SK-N-SH (cell line): ENCODE measurements at regions not wholly inside any gene's neighbourhood (a gene's known extent, or its start where the extent isn't known, plus 50 kb on each side); places are given as distances from the start of the nearest gene placed in this dataset.

Source experiments
- CTCF ChIA-PET: fragments of 300-600, 350-600 bp; formaldehyde crosslinking; extraction: SDS; loops from one replicate; lab custom pipeline; 2021; lab: Yijun Ruan, JAX
- POLR2A ChIA-PET: fragments of 350-600 bp; sonication (Branson Sonifier 250); formaldehyde crosslinking; extraction: SDS; loops from one replicate; lab custom pipeline; 2020; ENCODE audit warnings: antibody characterized with exemption, inconsistent platforms; lab: Yijun Ruan, JAX
- DNase-seq: peaks from one replicate; pipeline ENCODE4 v3.0.0; 2012
- H2AFZ ChIP-seq: fragments of 200-600 bp; sonication (generic); 2 replicates; pipeline ENCODE4 v1.8.1; 2016; ENCODE audit warnings: antibody characterized with exemption, mild to moderate bottlenecking, low read depth
- H3F3A ChIP-seq: fragments of 200-600 bp; sonication (generic); replicated peaks from 2 replicates; pipeline ENCODE3; 2016; ENCODE audit warnings: antibody characterized with exemption, mild to moderate bottlenecking; ENCODE audit not compliant: insufficient read depth
- H3K27ac ChIP-seq, 2 experiments: fragments of 200-500 bp in 1 of 2; fragments of 200-600 bp in 1 of 2; sonication (Bioruptor generic) in 1 of 2; sonication (generic), shearing (Covaris generic) in 1 of 2; 2 replicates each; pipeline versions ENCODE4 v1.5.1 to v1.6.1; 2014 to 2016; ENCODE audit warnings: low read depth in 2 of 2, inconsistent platforms in 1 of 2, low read length in 1 of 2, mild to moderate bottlenecking in 1 of 2, mixed read lengths in 1 of 2
- H3K27me3 ChIP-seq: fragments of 200-600 bp; sonication (generic), shearing (Covaris generic); 2 replicates; pipeline ENCODE4 v1.6.1; 2016; ENCODE audit warnings: mixed run types; ENCODE audit not compliant: insufficient read depth
- H3K36me3 ChIP-seq, 2 experiments: fragments of 200-500 bp in 1 of 2; fragments of 200-600 bp in 1 of 2; sonication (Bioruptor generic) in 1 of 2; sonication (generic) in 1 of 2; replicated peaks in 1 of 2; 2 replicates each; pipeline versions ENCODE3 to v1.5.1; 2014 to 2016; ENCODE audit warnings: low read length in 1 of 2, mild to moderate bottlenecking in 1 of 2; ENCODE audit not compliant: insufficient read depth in 2 of 2, control insufficient read depth in 1 of 2
- H3K4me1 ChIP-seq, 2 experiments: fragments of 200-500 bp in 1 of 2; fragments of 200-600 bp in 1 of 2; sonication (Bioruptor generic) in 1 of 2; sonication (generic), shearing (Covaris generic) in 1 of 2; 2 replicates each; pipeline versions ENCODE4 v1.5.1 to v1.6.1; 2014 to 2016; ENCODE audit warnings: low read depth in 1 of 2, low read length in 1 of 2, mixed run types in 1 of 2; ENCODE audit not compliant: insufficient read depth in 2 of 2, control insufficient read depth in 1 of 2
- H3K4me2 ChIP-seq: fragments of 200-600 bp; sonication (generic), shearing (Covaris generic); 2 replicates; pipeline ENCODE4 v1.6.1; 2017; ENCODE audit warnings: mixed run types
- H3K4me3 ChIP-seq, 2 experiments: fragments of 200-500 bp in 1 of 2; fragments of 200-600 bp in 1 of 2; sonication (Bioruptor generic) in 1 of 2; sonication (generic), shearing (Covaris generic) in 1 of 2; 2 replicates each; pipeline versions ENCODE4 v1.5.1 to v1.8.1; 2014 to 2016; ENCODE audit warnings: low read depth in 2 of 2, inconsistent platforms in 1 of 2, low read length in 1 of 2, mild to moderate bottlenecking in 1 of 2, mixed read lengths in 1 of 2, moderate library complexity in 1 of 2
- H3K79me2 ChIP-seq: fragments of 200-600 bp; sonication (generic); 2 replicates; pipeline ENCODE4 v1.8.1; 2017; ENCODE audit warnings: mild to moderate bottlenecking; ENCODE audit not compliant: insufficient read depth
- H3K9ac ChIP-seq: fragments of 200-600 bp; sonication (generic); 2 replicates; pipeline ENCODE4 v1.6.1; 2017; ENCODE audit warnings: mixed run types
- H3K9me2 ChIP-seq: fragments of 200-600 bp; sonication (generic); 2 replicates; pipeline ENCODE4 v1.6.1; 2017; ENCODE audit warnings: mixed run types
- H3K9me3 ChIP-seq: fragments of 200-600 bp; sonication (generic); 2 replicates; pipeline ENCODE4 v1.6.1; 2017; ENCODE audit warnings: mixed run types, mild to moderate bottlenecking, moderate library complexity
- H4K20me1 ChIP-seq: fragments of 200-600 bp; sonication (generic); 2 replicates; pipeline ENCODE4 v1.6.1; 2017; ENCODE audit warnings: mild to moderate bottlenecking, mixed run types; ENCODE audit not compliant: insufficient read depth
- ELF1 ChIP-seq: IDR thresholded peaks from 2 replicates; pipeline ENCODE4 v1.4.0; 2012
- EZH2phosphoT487 ChIP-seq: fragments of 200-600 bp; sonication (generic); IDR thresholded peaks from 2 replicates; pipeline ENCODE4 v1.6.1; 2017; ENCODE audit warnings: low read depth, mixed run types, mild to moderate bottlenecking, antibody characterized with exemption, moderate library complexity, borderline replicate concordance
- FOSL2 ChIP-seq: IDR thresholded peaks from 2 replicates; pipeline ENCODE4 v1.4.0; 2012; ENCODE audit warnings: low read depth, mild to moderate bottlenecking, moderate library complexity, borderline replicate concordance
- FOXJ3 ChIP-seq: sonication (generic); formaldehyde crosslinking; IDR thresholded peaks from 2 replicates; pipeline ENCODE4 v1.5.1; 2020; ENCODE audit warnings: mild to moderate bottlenecking, missing genetic modification reagents
- GATA2 ChIP-seq: sonication (generic); formaldehyde crosslinking; IDR thresholded peaks from 2 replicates; pipeline ENCODE4 v1.5.0; 2020; ENCODE audit warnings: mild to moderate bottlenecking, missing genetic modification reagents
- JUND ChIP-seq: IDR thresholded peaks from 2 replicates; pipeline ENCODE4 v1.4.0; 2012
- MEF2A ChIP-seq: IDR thresholded peaks from 2 replicates; pipeline ENCODE4 v1.4.0; 2012; ENCODE audit warnings: low read depth, borderline replicate concordance
- NFIC ChIP-seq: IDR thresholded peaks from 2 replicates; pipeline ENCODE4 v1.4.0; 2012; ENCODE audit warnings: borderline replicate concordance
- NRF1 ChIP-seq: IDR thresholded peaks from 2 replicates; pipeline ENCODE4 v1.6.1; 2012; ENCODE audit warnings: low read depth, mild to moderate bottlenecking, low read length
- POLR2AphosphoS5 ChIP-seq: IDR thresholded peaks from 2 replicates; pipeline ENCODE4 v1.6.1; 2012; ENCODE audit warnings: low read depth, low read length
- RCOR1 ChIP-seq: fragments of 150-350 bp; IDR thresholded peaks from 2 replicates; pipeline ENCODE4 v1.6.1; 2017; ENCODE audit warnings: antibody characterized with exemption, low read length
- RFX5 ChIP-seq: IDR thresholded peaks from 2 replicates; pipeline ENCODE4 v1.6.1; 2012; ENCODE audit warnings: mild to moderate bottlenecking, improper control_type of control experiment, low read length
- RXRA ChIP-seq: IDR thresholded peaks from 2 replicates; pipeline ENCODE4 v1.4.0; 2012; ENCODE audit warnings: low read depth, mild to moderate bottlenecking, borderline replicate concordance
- SIN3A ChIP-seq: IDR thresholded peaks from 2 replicates; pipeline ENCODE4 v1.6.1; 2012; ENCODE audit warnings: low read depth, mild to moderate bottlenecking, low read length, moderate library complexity, borderline replicate concordance
- TAF1 ChIP-seq: IDR thresholded peaks from 2 replicates; pipeline ENCODE4 v1.6.1; 2012; ENCODE audit warnings: low read depth, mild to moderate bottlenecking, low read length, moderate library complexity, borderline replicate concordance
- TCF12 ChIP-seq: IDR thresholded peaks from 2 replicates; pipeline ENCODE4 v1.4.0; 2012
- TEAD4 ChIP-seq: IDR thresholded peaks from 2 replicates; pipeline ENCODE4 v1.4.0; 2012; ENCODE audit warnings: mild to moderate bottlenecking, borderline replicate concordance; ENCODE audit not compliant: insufficient read depth
- USF1 ChIP-seq: IDR thresholded peaks from 2 replicates; pipeline ENCODE4 v1.4.0; 2012; ENCODE audit warnings: low read depth, borderline replicate concordance
- ZBTB33 ChIP-seq: IDR thresholded peaks from 2 replicates; pipeline ENCODE4 v1.4.0; 2012; ENCODE audit warnings: low read depth, borderline replicate concordance
- WGBS: methylation state at CpG from one replicate; pipeline ENCODE4 v1.1.6; 2017; ENCODE audit warnings: low lambda C conversion rate; 5-methylcytosine and 5-hydroxymethylcytosine counted together
- TF ChIP-seq, protein P1 (sequence below): IDR thresholded peaks from 2 replicates; pipeline ENCODE4 v1.4.0; 2012; ENCODE audit warnings: low read depth
- TF ChIP-seq, protein P2 (sequence below): IDR thresholded peaks from 2 replicates; pipeline ENCODE4; 2012
- TF ChIP-seq, protein P3 (sequence below): fragments of 150-350 bp; IDR thresholded peaks from 2 replicates; pipeline ENCODE4 v1.6.1; 2016; ENCODE audit warnings: mild to moderate bottlenecking, low read depth, low read length

DNA sequence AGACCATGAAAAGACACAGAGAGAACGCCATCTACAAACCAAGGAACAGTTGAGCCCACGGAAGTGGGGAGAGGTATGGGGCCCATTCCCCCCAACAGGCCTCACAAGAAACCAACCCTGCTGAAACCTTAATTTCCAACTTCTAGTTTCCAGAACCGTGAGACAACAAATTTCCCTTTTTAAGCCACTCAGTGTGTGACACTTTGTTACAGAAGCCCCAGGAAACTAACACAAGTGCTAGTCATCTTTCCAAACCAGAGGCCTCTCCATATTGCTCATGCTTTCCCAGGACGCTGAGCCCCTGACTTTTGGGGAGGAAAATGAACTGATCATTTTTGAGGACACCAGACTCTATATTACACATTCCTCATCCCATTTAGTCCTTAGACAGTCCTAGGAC is 186.8 kb downstream of the NUFIP1 start (continued):
- no peak for TF ChIP-seq ZBTB33
- no peak for TF ChIP-seq ELF1
- TF ChIP-seq SIN3A: no peak
- TF ChIP-seq JUND: no peak
- no peak for TF ChIP-seq USF1

- Histone ChIP-seq H3F3A (no peaks in the 10 kb centered on the region), H3K9me3 (no peaks in the 10 kb centered on the region), H3K4me3 (no peak overlapping the region), H3K4me2 (peak overlapping the region; percentile 25; the same call in 1 of the 2 replicates), H2AFZ (no peak overlapping the region; the same call in 1 of the 2 replicates), H3K79me2 (no peaks in the 10 kb centered on the region), H4K20me1 (no peaks in the 10 kb centered on the region), H3K9ac (no peak overlapping the region), H3K4me1 (peaks cover 0 to 8% of the 10 kb centered on the region in 2 experiments; a peak in 1 of 4 replicates), H3K27me3 (no peaks in the 10 kb centered on the region), H3K36me3 (no peaks in the 10 kb centered on the region), H3K27ac (peak overlapping the region in 1 of 2 experiments; percentile 28; a peak in 1 of 4 replicates), H3K9me2 (no peaks in the 10 kb centered on the region)
- DNase-seq: no peak
- peak; percentile 84 for TF ChIP-seq TCF12
- TF ChIP-seq POLR2AphosphoS5: peak; percentile 36; the same call in 1 of the 2 replicates
- TF ChIP-seq EZH2phosphoT487: no peak
- TF ChIP-seq JUND: peak; percentile 62
- peak; percentile 88 for TF ChIP-seq NFIC
- no peak for TF ChIP-seq RXRA
- TF ChIP-seq, protein P1, sequence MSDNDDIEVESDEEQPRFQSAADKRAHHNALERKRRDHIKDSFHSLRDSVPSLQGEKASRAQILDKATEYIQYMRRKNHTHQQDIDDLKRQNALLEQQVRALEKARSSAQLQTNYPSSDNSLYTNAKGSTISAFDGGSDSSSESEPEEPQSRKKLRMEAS: peak; percentile 86
- TF ChIP-seq FOSL2: peak; percentile 80
- CTCF ChIA-PET: no interaction called here
- 86% methylated on average over 4 of the region's 4 CpGs for WGBS
- POLR2A ChIA-PET: no interaction called here
These were observed 187.3 kb downstream of the NUFIP1 start for GRCh38 chr13:44801990-44802389.

DNA sequence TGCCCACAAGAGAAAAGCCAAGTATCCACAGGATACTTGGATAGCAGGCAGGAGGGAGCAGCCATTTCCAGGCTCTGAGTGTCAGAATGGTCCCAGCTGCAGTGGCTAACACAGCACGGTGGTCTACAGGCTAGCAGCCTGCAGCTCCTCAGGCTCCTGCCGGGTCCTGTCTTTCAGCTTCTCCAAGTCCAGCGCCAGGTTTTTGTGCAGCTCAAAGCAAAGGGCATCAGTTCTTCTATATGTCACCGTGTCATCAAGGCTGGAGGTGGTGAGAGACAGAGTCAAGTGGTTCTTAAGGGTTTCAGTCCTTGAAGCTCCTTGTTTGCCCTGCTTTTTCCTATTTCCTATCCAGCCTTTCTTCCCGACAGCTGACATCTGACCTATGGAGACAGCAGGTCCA is 188.6 kb downstream of the NUFIP1 start:
- ChIA-PET CTCF (no interaction called here), POLR2A (no interaction called here)
- DNase-seq: no peak
- H3K9me2 ChIP-seq: no peaks in the 10 kb centered on the region
- no peak overlapping the region for H3K27ac ChIP-seq
- no peaks in the 10 kb centered on the region for H3K36me3 ChIP-seq
- no peak overlapping the region for H2AFZ ChIP-seq
- H3K79me2 ChIP-seq: no peaks in the 10 kb centered on the region
- no peaks in the 10 kb centered on the region for H3K27me3 ChIP-seq
- H3K4me1 ChIP-seq: peaks cover 0 to 8% of the 10 kb centered on the region in 2 experiments; a peak in 1 of 4 replicates
- WGBS: 96% methylated on average over 2 of the region's 5 CpGs
- no peak overlapping the region for H3K4me2 ChIP-seq
- H3K9ac ChIP-seq: no peak overlapping the region
- H4K20me1 ChIP-seq: no peaks in the 10 kb centered on the region
- H3K4me3 ChIP-seq: no peak overlapping the region
- H3K9me3 ChIP-seq: no peaks in the 10 kb centered on the region
- H3F3A ChIP-seq: no peaks in the 10 kb centered on the region
- TF ChIP-seq NRF1 (no peak), RCOR1 (no peak), POLR2AphosphoS5 (no peak), RFX5 (no peak), TAF1 (no peak), FOXJ3 (CRISPR knock-in tag) (no peak), JUND (no peak), RXRA (no peak), GATA2 (CRISPR knock-in tag) (no peak), MEF2A (no peak), TEAD4 (no peak)
- TF ChIP-seq, protein P2, sequence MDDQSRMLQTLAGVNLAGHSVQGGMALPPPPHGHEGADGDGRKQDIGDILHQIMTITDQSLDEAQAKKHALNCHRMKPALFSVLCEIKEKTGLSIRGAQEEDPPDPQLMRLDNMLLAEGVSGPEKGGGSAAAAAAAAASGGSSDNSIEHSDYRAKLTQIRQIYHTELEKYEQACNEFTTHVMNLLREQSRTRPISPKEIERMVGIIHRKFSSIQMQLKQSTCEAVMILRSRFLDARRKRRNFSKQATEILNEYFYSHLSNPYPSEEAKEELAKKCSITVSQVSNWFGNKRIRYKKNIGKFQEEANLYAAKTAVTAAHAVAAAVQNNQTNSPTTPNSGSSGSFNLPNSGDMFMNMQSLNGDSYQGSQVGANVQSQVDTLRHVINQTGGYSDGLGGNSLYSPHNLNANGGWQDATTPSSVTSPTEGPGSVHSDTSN: no peak
- TF ChIP-seq, protein P3, sequence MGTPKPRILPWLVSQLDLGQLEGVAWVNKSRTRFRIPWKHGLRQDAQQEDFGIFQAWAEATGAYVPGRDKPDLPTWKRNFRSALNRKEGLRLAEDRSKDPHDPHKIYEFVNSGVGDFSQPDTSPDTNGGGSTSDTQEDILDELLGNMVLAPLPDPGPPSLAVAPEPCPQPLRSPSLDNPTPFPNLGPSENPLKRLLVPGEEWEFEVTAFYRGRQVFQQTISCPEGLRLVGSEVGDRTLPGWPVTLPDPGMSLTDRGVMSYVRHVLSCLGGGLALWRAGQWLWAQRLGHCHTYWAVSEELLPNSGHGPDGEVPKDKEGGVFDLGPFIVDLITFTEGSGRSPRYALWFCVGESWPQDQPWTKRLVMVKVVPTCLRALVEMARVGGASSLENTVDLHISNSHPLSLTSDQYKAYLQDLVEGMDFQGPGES: no peak
